NCI-H345 treated with DMSO at 0.1 percent for 48 hours (cell line): ENCODE measurements at regions not wholly inside any gene's neighbourhood (a gene's known extent, or its start where the extent isn't known, plus 50 kb on each side); places are given as distances from the start of the nearest gene placed in this dataset.

Source experiments
- DNase-seq: peaks from one replicate; lab custom pipeline; 2025; ENCODE audit not compliant: unreplicated experiment; lab: John Stamatoyannopoulos, UW

GRCh38 chr12:127401536-127401935 lies 865.4 kb upstream of the TMEM132C start:
- no peak for DNase-seq

- no peak for DNase-seq
Observed at GRCh38 chr12:127411166-127411915, 855.6 kb upstream of the TMEM132C start.

GRCh38 chr12:127411981-127412380 lies 855.0 kb upstream of the TMEM132C start:
- DNase-seq = no peak

- DNase-seq = no peak
Observed at GRCh38 chr12:127412866-127413265, 854.1 kb upstream of the TMEM132C start.

- no peak for DNase-seq
Observed at GRCh38 chr12:127414186-127414585, 852.8 kb upstream of the TMEM132C start.

GRCh38 chr12:127414636-127415035 lies 852.3 kb upstream of the TMEM132C start:
- DNase-seq = no peak

GRCh38 chr12:127416796-127417195 lies 850.2 kb upstream of the TMEM132C start:
- no peak for DNase-seq

- no peak for DNase-seq
Observed at GRCh38 chr12:127419111-127419510, 847.9 kb upstream of the TMEM132C start.

- no peak for DNase-seq
Observed at GRCh38 chr12:127421614-127422013, 845.4 kb upstream of the TMEM132C start.

- DNase-seq = no peak
Observed at GRCh38 chr12:127422935-127423566, 843.9 kb upstream of the TMEM132C start.

GRCh38 chr12:127425474-127425873 lies 841.5 kb upstream of the TMEM132C start:
- DNase-seq = no peak

- DNase-seq = no peak
Observed at GRCh38 chr12:127428420-127428819, 838.5 kb upstream of the TMEM132C start.

- DNase-seq = no peak
Observed at GRCh38 chr12:127429551-127430285, 837.3 kb upstream of the TMEM132C start.

GRCh38 chr12:127430401-127430800 lies 836.6 kb upstream of the TMEM132C start:
- no peak for DNase-seq

GRCh38 chr12:127431177-127431576 lies 835.8 kb upstream of the TMEM132C start:
- DNase-seq = no peak

- no peak for DNase-seq
Observed at GRCh38 chr12:127431594-127431993, 835.4 kb upstream of the TMEM132C start.

- no peak for DNase-seq
Observed at GRCh38 chr12:127435439-127435838, 831.5 kb upstream of the TMEM132C start.

GRCh38 chr12:127438512-127439244 lies 828.3 kb upstream of the TMEM132C start:
- DNase-seq = no peak

GRCh38 chr12:127445581-127446139 lies 821.3 kb upstream of the TMEM132C start:
- no peak for DNase-seq

- DNase-seq = no peak
Observed at GRCh38 chr12:127448906-127449305, 818.1 kb upstream of the TMEM132C start.

GRCh38 chr12:127450826-127451225 lies 816.1 kb upstream of the TMEM132C start:
- no peak for DNase-seq
